Ishikawa (cell line): ENCODE measurements at regions not wholly inside any gene's neighbourhood (a gene's known extent, or its start where the extent isn't known, plus 50 kb on each side); places are given as distances from the start of the nearest gene placed in this dataset.

ENCODE experiments used
- EP300 ChIP-seq: IDR thresholded peaks from 2 replicates; pipeline ENCODE4 v1.6.1; 2012; ENCODE audit warnings: borderline replicate concordance
- FOXM1 ChIP-seq: IDR thresholded peaks from 2 replicates; pipeline ENCODE4 v1.6.1; 2012; ENCODE audit warnings: low read depth, borderline replicate concordance
- TEAD4 ChIP-seq: IDR thresholded peaks from 2 replicates; pipeline ENCODE4 v1.6.1; 2012
- YY1 ChIP-seq: IDR thresholded peaks from 2 replicates; pipeline ENCODE4 v1.6.1; 2012; ENCODE audit warnings: low read depth
- ZBTB7A ChIP-seq: IDR thresholded peaks from 2 replicates; pipeline ENCODE4 v1.6.1; 2012; ENCODE audit warnings: low read depth

GRCh38 chr2:360124-360523 is 72.2 kb upstream of the ALKAL2 start:
- TF ChIP-seq TEAD4, result no peak
- no peak for TF ChIP-seq EP300
- no peak for TF ChIP-seq ZBTB7A
- TF ChIP-seq FOXM1, result no peak
- no peak for TF ChIP-seq YY1
